HEK293 (cell line): ENCODE measurements at regions not wholly inside any gene's neighbourhood (a gene's known extent, or its start where the extent isn't known, plus 50 kb on each side); places are given as distances from the start of the nearest gene placed in this dataset.

Experiments
- EGR2 ChIP-seq: fragments of 450-650 bp; formaldehyde crosslinking; IDR thresholded peaks from 2 replicates; pipeline ENCODE4 v1.5.1; 2016; ENCODE audit warnings: low read depth, missing biosample characterization, missing genetic modification characterization
- TCF7L2 ChIP-seq: IDR thresholded peaks from 2 replicates; pipeline ENCODE4 v1.6.1; 2011; ENCODE audit warnings: low read depth, mild to moderate bottlenecking, inconsistent platforms, low read length, moderate library complexity, borderline replicate concordance
- YY2 ChIP-seq: fragments of 450-650 bp; formaldehyde crosslinking; IDR thresholded peaks from 2 replicates; pipeline ENCODE4 v1.5.1; 2016; ENCODE audit warnings: missing biosample characterization, missing genetic modification characterization
- ZBTB20 ChIP-seq: fragments of 450-650 bp; formaldehyde crosslinking; IDR thresholded peaks from 2 replicates; pipeline ENCODE4 v1.5.1; 2016; ENCODE audit warnings: missing biosample characterization, missing genetic modification characterization
- ZNF19 ChIP-seq: fragments of 450-650 bp; formaldehyde crosslinking; IDR thresholded peaks from 2 replicates; pipeline ENCODE4; 2016; ENCODE audit warnings: missing biosample characterization, missing genetic modification characterization, low read depth
- ZNF670 ChIP-seq: fragments of 450-650 bp; formaldehyde crosslinking; IDR thresholded peaks from 2 replicates; pipeline ENCODE4 v1.5.1; 2016; ENCODE audit warnings: missing biosample characterization, missing genetic modification characterization, low read depth
- ZNF707 ChIP-seq: fragments of 450-650 bp; formaldehyde crosslinking; IDR thresholded peaks from 2 replicates; pipeline ENCODE4 v1.5.1; 2016; ENCODE audit warnings: missing biosample characterization, missing genetic modification characterization
- ZSCAN30 ChIP-seq: fragments of 450-650 bp; IDR thresholded peaks from 2 replicates; pipeline ENCODE4 v1.5.1; 2018; ENCODE audit warnings: missing biosample characterization, mild to moderate bottlenecking, missing genetic modification characterization, moderate library complexity
- TF ChIP-seq, protein P1 (sequence below): fragments of 450-650 bp; formaldehyde crosslinking; IDR thresholded peaks from 2 replicates; pipeline ENCODE4 v1.5.1; 2016; ENCODE audit warnings: missing biosample characterization, missing genetic modification characterization
- TF ChIP-seq, protein P2 (sequence below): fragments of 450-650 bp; formaldehyde crosslinking; IDR thresholded peaks from 2 replicates; pipeline ENCODE4 v1.5.1; 2016; ENCODE audit warnings: missing biosample characterization, missing genetic modification characterization
- TF ChIP-seq, protein P3 (sequence below): fragments of 450-650 bp; IDR thresholded peaks from 2 replicates; pipeline ENCODE4 v1.5.1; 2018; ENCODE audit warnings: missing biosample characterization, mild to moderate bottlenecking, missing genetic modification characterization
- TF ChIP-seq, protein P4 (sequence below): fragments of 450-650 bp; formaldehyde crosslinking; IDR thresholded peaks from 2 replicates; pipeline ENCODE4 v1.5.1; 2017; ENCODE audit warnings: missing biosample characterization, mild to moderate bottlenecking, missing genetic modification characterization, moderate library complexity

DNA sequence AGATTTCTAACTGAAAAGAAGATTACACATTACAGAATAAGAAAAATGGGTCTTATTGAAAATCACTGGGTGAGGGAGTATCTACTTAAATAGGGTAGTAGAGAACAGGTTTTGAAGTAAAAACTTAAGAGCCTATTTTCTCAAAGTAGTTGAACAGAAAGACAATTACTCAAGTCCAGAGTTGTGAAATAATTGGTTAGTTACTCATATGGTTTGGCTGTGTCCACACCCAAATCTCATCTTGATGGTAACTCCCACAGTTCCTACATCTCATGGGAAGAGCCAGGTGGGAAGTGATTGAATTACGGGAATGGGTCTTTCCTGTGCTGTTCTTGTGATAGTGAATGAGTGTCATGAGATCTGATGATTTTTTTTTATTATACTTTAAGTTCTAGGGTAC, 1035.3 kb upstream of the GJE1 start:
- TF ChIP-seq ZNF670 (tag by site-specific recombination), result no peak
- TF ChIP-seq, protein P1, sequence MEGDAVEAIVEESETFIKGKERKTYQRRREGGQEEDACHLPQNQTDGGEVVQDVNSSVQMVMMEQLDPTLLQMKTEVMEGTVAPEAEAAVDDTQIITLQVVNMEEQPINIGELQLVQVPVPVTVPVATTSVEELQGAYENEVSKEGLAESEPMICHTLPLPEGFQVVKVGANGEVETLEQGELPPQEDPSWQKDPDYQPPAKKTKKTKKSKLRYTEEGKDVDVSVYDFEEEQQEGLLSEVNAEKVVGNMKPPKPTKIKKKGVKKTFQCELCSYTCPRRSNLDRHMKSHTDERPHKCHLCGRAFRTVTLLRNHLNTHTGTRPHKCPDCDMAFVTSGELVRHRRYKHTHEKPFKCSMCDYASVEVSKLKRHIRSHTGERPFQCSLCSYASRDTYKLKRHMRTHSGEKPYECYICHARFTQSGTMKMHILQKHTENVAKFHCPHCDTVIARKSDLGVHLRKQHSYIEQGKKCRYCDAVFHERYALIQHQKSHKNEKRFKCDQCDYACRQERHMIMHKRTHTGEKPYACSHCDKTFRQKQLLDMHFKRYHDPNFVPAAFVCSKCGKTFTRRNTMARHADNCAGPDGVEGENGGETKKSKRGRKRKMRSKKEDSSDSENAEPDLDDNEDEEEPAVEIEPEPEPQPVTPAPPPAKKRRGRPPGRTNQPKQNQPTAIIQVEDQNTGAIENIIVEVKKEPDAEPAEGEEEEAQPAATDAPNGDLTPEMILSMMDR, result no peak
- TF ChIP-seq TCF7L2, result no peak
- no peak for TF ChIP-seq ZSCAN30
- no peak for TF ChIP-seq ZNF19
- TF ChIP-seq YY2 (tag by site-specific recombination), result no peak
- TF ChIP-seq, protein P2, sequence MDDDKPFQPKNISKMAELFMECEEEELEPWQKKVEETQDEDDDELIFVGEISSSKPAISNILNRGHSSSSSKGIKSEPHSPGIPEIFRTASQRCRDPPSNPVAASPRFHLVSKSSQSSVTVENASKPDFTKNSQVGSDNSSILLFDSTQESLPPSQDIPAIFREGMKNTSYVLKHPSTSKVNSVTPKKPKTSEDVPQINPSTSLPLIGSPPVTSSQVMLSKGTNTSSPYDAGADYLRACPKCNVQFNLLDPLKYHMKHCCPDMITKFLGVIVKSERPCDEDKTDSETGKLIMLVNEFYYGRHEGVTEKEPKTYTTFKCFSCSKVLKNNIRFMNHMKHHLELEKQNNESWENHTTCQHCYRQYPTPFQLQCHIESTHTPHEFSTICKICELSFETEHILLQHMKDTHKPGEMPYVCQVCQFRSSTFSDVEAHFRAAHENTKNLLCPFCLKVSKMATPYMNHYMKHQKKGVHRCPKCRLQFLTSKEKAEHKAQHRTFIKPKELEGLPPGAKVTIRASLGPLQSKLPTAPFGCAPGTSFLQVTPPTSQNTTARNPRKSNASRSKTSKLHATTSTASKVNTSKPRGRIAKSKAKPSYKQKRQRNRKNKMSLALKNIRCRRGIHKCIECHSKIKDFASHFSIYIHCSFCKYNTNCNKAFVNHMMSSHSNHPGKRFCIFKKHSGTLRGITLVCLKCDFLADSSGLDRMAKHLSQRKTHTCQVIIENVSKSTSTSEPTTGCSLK (tag by site-specific recombination), result no peak
- no peak for TF ChIP-seq ZNF707 (tag by site-specific recombination)
- TF ChIP-seq, protein P3, sequence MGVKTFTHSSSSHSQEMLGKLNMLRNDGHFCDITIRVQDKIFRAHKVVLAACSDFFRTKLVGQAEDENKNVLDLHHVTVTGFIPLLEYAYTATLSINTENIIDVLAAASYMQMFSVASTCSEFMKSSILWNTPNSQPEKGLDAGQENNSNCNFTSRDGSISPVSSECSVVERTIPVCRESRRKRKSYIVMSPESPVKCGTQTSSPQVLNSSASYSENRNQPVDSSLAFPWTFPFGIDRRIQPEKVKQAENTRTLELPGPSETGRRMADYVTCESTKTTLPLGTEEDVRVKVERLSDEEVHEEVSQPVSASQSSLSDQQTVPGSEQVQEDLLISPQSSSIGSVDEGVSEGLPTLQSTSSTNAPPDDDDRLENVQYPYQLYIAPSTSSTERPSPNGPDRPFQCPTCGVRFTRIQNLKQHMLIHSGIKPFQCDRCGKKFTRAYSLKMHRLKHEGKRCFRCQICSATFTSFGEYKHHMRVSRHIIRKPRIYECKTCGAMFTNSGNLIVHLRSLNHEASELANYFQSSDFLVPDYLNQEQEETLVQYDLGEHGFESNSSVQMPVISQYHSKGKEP, result no peak
- no peak for TF ChIP-seq EGR2 (tag by site-specific recombination)
- TF ChIP-seq ZBTB20 (tag by site-specific recombination), result no peak
- TF ChIP-seq, protein P4, sequence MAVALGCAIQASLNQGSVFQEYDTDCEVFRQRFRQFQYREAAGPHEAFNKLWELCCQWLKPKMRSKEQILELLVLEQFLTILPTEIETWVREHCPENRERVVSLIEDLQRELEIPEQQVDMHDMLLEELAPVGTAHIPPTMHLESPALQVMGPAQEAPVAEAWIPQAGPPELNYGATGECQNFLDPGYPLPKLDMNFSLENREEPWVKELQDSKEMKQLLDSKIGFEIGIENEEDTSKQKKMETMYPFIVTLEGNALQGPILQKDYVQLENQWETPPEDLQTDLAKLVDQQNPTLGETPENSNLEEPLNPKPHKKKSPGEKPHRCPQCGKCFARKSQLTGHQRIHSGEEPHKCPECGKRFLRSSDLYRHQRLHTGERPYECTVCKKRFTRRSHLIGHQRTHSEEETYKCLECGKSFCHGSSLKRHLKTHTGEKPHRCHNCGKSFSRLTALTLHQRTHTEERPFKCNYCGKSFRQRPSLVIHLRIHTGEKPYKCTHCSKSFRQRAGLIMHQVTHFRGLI (tag by site-specific recombination), result no peak
